Suprapubic skin (tissue), 3 donors: ENCODE measurements at regions not wholly inside any gene's neighbourhood (a gene's known extent, or its start where the extent isn't known, plus 50 kb on each side); places are given as distances from the start of the nearest gene placed in this dataset.

Experiments
- POLR2A ChIP-seq, 2 donors: fragments of 450-650 bp; IDR thresholded peaks; one replicate each; pipeline ENCODE4 v1.6.1; 2017; ENCODE audit warnings: antibody characterized with exemption in 2 of 2, mild to moderate bottlenecking in 2 of 2, moderate library complexity in 2 of 2
- TF ChIP-seq, protein P1 (sequence below), 2 donors: fragments of 200-600 bp in 1 of 2; fragments of 450-650 bp in 1 of 2; sonication (generic) in 1 of 2; IDR thresholded peaks; one replicate each; pipeline ENCODE4 v1.5.1; 2016 to 2019; ENCODE audit warnings: antibody characterized with exemption in 2 of 2, mild to moderate bottlenecking in 1 of 2, moderate library complexity in 1 of 2

DNA sequence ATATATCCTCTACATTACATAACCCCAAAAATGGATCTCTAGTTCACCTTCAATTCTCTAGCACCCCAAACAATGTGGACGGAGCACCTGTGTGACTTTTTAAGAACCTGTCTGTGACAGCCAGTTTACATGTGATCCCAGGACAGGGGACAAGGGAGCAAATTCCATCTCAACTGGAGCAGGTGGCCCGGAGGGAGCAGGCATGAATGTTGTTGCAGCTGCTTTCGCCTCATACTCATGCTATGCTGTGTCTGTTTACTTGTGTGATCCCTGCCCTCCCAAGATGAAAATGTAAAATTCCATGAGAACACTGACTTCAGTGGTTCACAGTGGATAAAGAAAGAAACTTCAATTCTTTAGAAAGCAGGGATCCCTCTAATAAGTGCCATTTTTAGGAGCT, 600.3 kb downstream of the CDH26 start:
- TF ChIP-seq, protein P1, sequence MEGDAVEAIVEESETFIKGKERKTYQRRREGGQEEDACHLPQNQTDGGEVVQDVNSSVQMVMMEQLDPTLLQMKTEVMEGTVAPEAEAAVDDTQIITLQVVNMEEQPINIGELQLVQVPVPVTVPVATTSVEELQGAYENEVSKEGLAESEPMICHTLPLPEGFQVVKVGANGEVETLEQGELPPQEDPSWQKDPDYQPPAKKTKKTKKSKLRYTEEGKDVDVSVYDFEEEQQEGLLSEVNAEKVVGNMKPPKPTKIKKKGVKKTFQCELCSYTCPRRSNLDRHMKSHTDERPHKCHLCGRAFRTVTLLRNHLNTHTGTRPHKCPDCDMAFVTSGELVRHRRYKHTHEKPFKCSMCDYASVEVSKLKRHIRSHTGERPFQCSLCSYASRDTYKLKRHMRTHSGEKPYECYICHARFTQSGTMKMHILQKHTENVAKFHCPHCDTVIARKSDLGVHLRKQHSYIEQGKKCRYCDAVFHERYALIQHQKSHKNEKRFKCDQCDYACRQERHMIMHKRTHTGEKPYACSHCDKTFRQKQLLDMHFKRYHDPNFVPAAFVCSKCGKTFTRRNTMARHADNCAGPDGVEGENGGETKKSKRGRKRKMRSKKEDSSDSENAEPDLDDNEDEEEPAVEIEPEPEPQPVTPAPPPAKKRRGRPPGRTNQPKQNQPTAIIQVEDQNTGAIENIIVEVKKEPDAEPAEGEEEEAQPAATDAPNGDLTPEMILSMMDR (IDR thresholded peaks at IDR 0.05) = no peak
- no peak for TF ChIP-seq POLR2A (IDR thresholded peaks at IDR 0.05)
